ENCODE measurements at regions not wholly inside any gene's neighbourhood (a gene's known extent, or its start where the extent isn't known, plus 50 kb on each side); places are given as distances from the start of the nearest gene placed in this dataset.
"Not testable (repeated sequence)": the region's sequence is repeated elsewhere in the genome, so short reads cannot be mapped to it uniquely, and the experiment has no call there.

GRCh38 chr3:181933052-181933618 lies 221.4 kb downstream of the SOX2 start:
- Histone ChIP-seq H3K27me3 (ENCODE audit: insufficient read depth, low read depth) (no peaks in the 10 kb centered on the region), H2AFZ (no peak overlapping the region), H3K9me2 (ENCODE audit: insufficient read depth) (no peaks in the 10 kb centered on the region), H3K4me1 (replicated peaks; ENCODE audit: insufficient read depth) (no peaks in the 10 kb centered on the region), H3K9me3 (ENCODE audit: insufficient read depth, low read depth) (peaks cover 5% of the 10 kb centered on the region; the same call in 1 of the 2 replicates), H3K4me2 (no peak overlapping the region), H3K79me2 (ENCODE audit: low read depth) (no peaks in the 10 kb centered on the region), H4K20me1 (ENCODE audit: insufficient read depth) (no peaks in the 10 kb centered on the region), H3K27ac (no peak overlapping the region), H3F3A (ENCODE audit: insufficient read depth, low read depth) (no peaks in the 10 kb centered on the region), H3K4me3 (no peak overlapping the region), H3K36me3 (ENCODE audit: low read depth) (no peaks in the 10 kb centered on the region)
- BruUV-seq (replicated peaks): no TSS peak
- no peak for DNase-seq
- intact Hi-C loops (cut with micrococcal nuclease; ENCODE audit: unreplicated experiment): no loop called here
- POLR2A ChIA-PET (ENCODE audit: unreplicated experiment): no interaction called here
- TF ChIP-seq EZH2 (IDR thresholded peaks at IDR 0.05; ENCODE audit: low read depth): no peak
- no peak for TF ChIP-seq CTCF (conservative IDR thresholded peaks at IDR 0.05)
- CTCF ChIA-PET: no interaction called here

- no peaks in the 10 kb centered on the region for H3K9me2 ChIP-seq (ENCODE audit: insufficient read depth)
- no peak overlapping the region for H3K27ac ChIP-seq
- no peak for DNase-seq
- peak; percentile 45; the same call in 1 of the 2 replicates for TF ChIP-seq CTCF (conservative IDR thresholded peaks at IDR 0.05)
- no peak for TF ChIP-seq EZH2 (IDR thresholded peaks at IDR 0.05; ENCODE audit: low read depth)
- H4K20me1 ChIP-seq (ENCODE audit: insufficient read depth): no peaks in the 10 kb centered on the region
- H3F3A ChIP-seq (ENCODE audit: insufficient read depth, low read depth): no peaks in the 10 kb centered on the region
- ChIA-PET POLR2A (ENCODE audit: unreplicated experiment) (no interaction called here), CTCF (no interaction called here)
- no TSS peak for BruUV-seq (replicated peaks)
- intact Hi-C loops (cut with micrococcal nuclease; ENCODE audit: unreplicated experiment): no loop called here
- H3K27me3 ChIP-seq (ENCODE audit: insufficient read depth, low read depth): no peaks in the 10 kb centered on the region
- H3K9me3 ChIP-seq (ENCODE audit: insufficient read depth, low read depth): peaks cover 5% of the 10 kb centered on the region; the same call in 1 of the 2 replicates
- H3K4me3 ChIP-seq: no peak overlapping the region
- no peaks in the 10 kb centered on the region for H3K79me2 ChIP-seq (ENCODE audit: low read depth)
- no peaks in the 10 kb centered on the region for H3K4me1 ChIP-seq (replicated peaks; ENCODE audit: insufficient read depth)
- no peak overlapping the region for H2AFZ ChIP-seq
- no peaks in the 10 kb centered on the region for H3K36me3 ChIP-seq (ENCODE audit: low read depth)
- H3K4me2 ChIP-seq: no peak overlapping the region
Observed at GRCh38 chr3:181935915-181936314, 224.2 kb downstream of the SOX2 start.

GRCh38 chr3:181936774-181937173 lies 225.0 kb downstream of the SOX2 start:
- H3F3A ChIP-seq (ENCODE audit: insufficient read depth, low read depth): no peaks in the 10 kb centered on the region
- no peaks in the 10 kb centered on the region for H3K4me1 ChIP-seq (replicated peaks; ENCODE audit: insufficient read depth)
- H2AFZ ChIP-seq: no peak overlapping the region
- no peaks in the 10 kb centered on the region for H4K20me1 ChIP-seq (ENCODE audit: insufficient read depth)
- no peak overlapping the region for H3K4me2 ChIP-seq
- H3K27ac ChIP-seq: no peak overlapping the region
- POLR2A ChIA-PET (ENCODE audit: unreplicated experiment): no interaction called here
- intact Hi-C loops (cut with micrococcal nuclease; ENCODE audit: unreplicated experiment): no loop called here
- no peaks in the 10 kb centered on the region for H3K36me3 ChIP-seq (ENCODE audit: low read depth)
- CTCF ChIA-PET: no interaction called here
- no peaks in the 10 kb centered on the region for H3K27me3 ChIP-seq (ENCODE audit: insufficient read depth, low read depth)
- peaks cover 5% of the 10 kb centered on the region; the same call in 1 of the 2 replicates for H3K9me3 ChIP-seq (ENCODE audit: insufficient read depth, low read depth)
- H3K4me3 ChIP-seq: no peak overlapping the region
- DNase-seq: no peak
- BruUV-seq (replicated peaks): no TSS peak
- H3K9me2 ChIP-seq (ENCODE audit: insufficient read depth): no peaks in the 10 kb centered on the region
- H3K79me2 ChIP-seq (ENCODE audit: low read depth): no peaks in the 10 kb centered on the region
- TF ChIP-seq CTCF (conservative IDR thresholded peaks at IDR 0.05) (no peak), EZH2 (IDR thresholded peaks at IDR 0.05; ENCODE audit: low read depth) (no peak)

GRCh38 chr3:181938580-181938979 lies 226.9 kb downstream of the SOX2 start:
- H3K36me3 ChIP-seq (ENCODE audit: low read depth); BruUV-seq (replicated peaks); H4K20me1 ChIP-seq (ENCODE audit: insufficient read depth); DNase-seq; H3K27me3 ChIP-seq (ENCODE audit: insufficient read depth, low read depth); H3K27ac ChIP-seq; intact Hi-C loops (cut with micrococcal nuclease; ENCODE audit: unreplicated experiment); H3K9me3 ChIP-seq (ENCODE audit: insufficient read depth, low read depth); H3F3A ChIP-seq (ENCODE audit: insufficient read depth, low read depth); H3K9me2 ChIP-seq (ENCODE audit: insufficient read depth); H3K4me2 ChIP-seq; H3K4me3 ChIP-seq; H2AFZ ChIP-seq; H3K79me2 ChIP-seq (ENCODE audit: low read depth); H3K4me1 ChIP-seq (replicated peaks; ENCODE audit: insufficient read depth); POLR2A ChIA-PET (ENCODE audit: unreplicated experiment): not testable (repeated sequence)
- CTCF ChIA-PET: interaction anchor here (0.7 kb wide), 1 partner anchor 63 kb away, joined by 3 read pairs; no protein-coding TSS in a partner anchor

Data from PC-9 (cell line).